ELF-1 (cell line): ENCODE measurements at regions not wholly inside any gene's neighbourhood (a gene's known extent, or its start where the extent isn't known, plus 50 kb on each side); places are given as distances from the start of the nearest gene placed in this dataset.
A peak's percentile ranks its signal among the peaks of the same experiment; 100 is the strongest.
"Not testable (repeated sequence)": the region's sequence is repeated elsewhere in the genome, so short reads cannot be mapped to it uniquely, and the experiment has no call there.

Experiments used
- DNase-seq: peaks from one replicate; pipeline ENCODE4 v3.0.0-alpha.2; 2016; ENCODE audit warnings: low read depth, low spot score

DNA sequence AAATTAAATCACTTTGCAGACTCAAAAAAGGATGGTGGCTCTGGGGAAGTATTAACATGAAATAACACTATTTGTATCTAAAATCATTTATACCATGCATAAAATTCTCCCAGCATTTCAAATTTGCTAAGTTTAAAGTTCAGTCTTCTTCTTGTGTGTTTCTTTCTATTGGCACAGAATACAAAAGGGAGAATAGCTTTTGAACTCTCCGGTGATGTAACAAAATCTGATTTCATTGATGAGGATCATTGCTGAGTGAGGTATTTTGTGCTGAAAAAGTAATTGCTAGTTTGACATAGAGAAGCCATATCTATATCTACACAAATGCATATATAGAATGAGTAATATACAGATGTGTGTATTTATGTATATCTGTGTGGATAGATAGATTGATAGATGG is 174.8 kb downstream of the LACC1 start:
- DNase-seq: no peak

DNA sequence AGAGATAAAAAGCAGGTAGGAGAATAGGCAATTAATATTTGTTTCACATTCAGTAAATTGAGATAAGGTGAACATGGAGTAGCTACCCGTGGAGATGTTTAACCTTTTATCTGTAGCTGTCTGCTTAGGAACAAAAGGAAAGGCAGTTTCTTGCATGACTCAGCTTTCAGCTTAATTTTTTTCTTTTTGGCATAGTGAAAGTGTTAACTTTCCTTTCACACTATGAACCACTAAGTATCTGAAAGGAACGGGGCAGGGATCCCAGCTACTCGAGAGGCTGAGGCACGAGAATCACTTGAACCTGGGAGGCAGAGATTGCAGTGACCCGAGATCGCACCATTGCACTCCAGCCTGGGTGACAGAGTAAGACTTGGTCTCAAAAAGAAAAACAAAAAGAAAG is 176.0 kb downstream of the LACC1 start:
- not testable (repeated sequence) for DNase-seq

- no peak for DNase-seq
These were observed 178.4 kb downstream of the LACC1 start for GRCh38 chr13:44058067-44058466.

- peak; percentile 15 for DNase-seq
These were observed 179.0 kb downstream of the LACC1 start for GRCh38 chr13:44058624-44059215.

DNA sequence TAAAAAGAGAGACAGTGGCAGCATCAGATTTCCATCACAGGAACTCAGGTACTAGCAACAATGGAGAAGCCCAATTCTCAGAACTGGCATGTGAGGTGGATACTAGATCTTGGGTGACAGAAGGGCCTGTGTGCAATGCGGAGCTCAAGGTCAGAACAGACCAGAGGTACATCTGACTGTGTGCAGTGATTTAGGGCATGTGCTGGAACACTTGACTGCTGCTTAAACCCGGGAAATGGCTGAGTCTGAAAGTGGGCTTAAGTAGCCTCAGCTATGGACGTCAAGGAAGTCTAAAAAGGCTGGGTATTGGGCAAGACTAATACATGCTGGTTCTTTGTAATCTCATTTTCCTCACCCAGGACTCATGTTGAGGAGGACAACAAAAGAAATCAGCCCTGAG is 182.2 kb downstream of the LACC1 start:
- no peak for DNase-seq

- no peak for DNase-seq
These were observed 183.8 kb downstream of the LACC1 start for GRCh38 chr13:44063467-44063866.

DNA sequence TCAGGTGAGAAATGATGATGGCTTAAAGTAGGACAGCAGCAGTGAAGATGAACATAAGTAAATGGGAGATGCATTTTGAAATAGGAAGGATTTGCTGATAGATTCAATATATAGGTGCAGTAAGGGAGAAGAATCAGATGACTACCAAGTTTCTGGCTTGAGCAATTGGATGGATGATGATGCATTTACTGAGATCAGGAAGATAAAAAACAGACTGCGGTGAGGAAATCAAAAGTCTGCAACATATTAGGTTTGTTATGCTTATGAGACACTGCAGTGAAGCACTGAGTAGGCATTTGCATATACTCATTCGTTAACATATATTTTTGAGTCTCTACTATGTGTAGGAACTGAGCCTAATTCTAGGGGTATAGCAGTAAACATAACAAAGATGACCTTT is 184.2 kb downstream of the LACC1 start:
- no peak for DNase-seq

- DNase-seq: no peak
These were observed 184.7 kb downstream of the LACC1 start for GRCh38 chr13:44064357-44064756.

- no peak for DNase-seq
These were observed 188.5 kb downstream of the LACC1 start for GRCh38 chr13:44068169-44068568.

DNA sequence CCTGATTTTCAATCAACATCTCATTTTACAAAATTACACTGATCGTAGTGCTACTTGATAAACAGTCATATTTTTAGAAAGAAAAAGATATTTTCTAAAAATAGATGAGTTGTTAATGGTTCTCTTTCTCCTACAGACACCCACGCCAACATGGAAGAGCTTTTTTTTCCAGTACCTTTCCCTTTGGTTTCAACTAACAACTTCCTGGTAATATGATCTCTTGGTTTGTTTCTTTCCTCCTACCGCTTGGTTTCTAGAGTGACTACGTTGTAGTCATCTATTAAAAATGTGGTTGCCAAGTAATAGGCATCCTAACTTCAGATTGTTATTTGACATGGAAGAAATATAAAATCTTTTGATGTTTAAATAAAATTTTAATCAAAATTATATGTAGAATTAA is 189.0 kb downstream of the LACC1 start:
- DNase-seq: no peak

GRCh38 chr13:44072536-44072935 is 192.8 kb downstream of the LACC1 start:
- no peak for DNase-seq

DNA sequence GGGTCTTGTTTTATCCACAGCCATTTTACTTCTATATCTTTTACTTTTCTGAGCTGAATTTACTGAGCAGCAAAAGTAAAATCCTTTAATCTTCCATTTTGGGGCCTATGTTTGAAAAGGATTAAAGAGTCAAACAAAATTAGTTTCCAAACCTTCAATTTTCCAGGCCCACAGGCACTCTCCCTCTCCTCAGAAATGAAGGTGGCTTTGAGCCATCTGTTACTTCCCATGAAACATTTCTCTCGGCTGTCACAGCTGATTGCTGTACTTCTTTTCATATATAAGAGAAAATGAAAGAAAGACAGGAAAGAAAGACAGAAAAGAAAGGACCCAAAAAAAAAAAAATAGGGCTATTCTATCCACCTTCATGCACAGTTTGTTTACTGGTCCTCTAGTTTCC is 194.9 kb downstream of the LACC1 start:
- DNase-seq: no peak

DNA sequence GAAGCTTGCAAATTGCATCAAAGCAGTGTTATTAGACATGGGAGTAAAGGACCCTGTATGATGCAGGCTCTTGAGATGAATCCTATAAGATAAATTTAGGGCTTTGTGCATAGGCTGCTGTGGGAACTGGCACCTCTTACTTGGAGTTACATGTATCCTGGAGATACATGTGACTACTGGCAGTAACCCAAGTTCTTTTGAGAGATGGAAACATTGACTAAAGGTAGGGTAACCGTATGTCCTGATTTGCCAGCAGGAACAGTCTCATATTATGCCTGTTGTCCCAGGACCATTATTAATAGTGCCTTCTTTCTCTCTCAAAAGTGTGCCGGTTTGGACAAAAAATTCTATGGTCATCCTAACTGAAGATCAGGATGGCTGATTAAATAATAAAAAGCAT is 195.4 kb downstream of the LACC1 start:
- DNase-seq: no peak

GRCh38 chr13:44078806-44079376 is 199.2 kb downstream of the LACC1 start:
- peak; percentile 29 for DNase-seq

GRCh38 chr13:44079413-44080205 is 199.9 kb downstream of the LACC1 start:
- DNase-seq: peak; percentile 45

GRCh38 chr13:44084146-44084545 is 204.4 kb downstream of the LACC1 start:
- DNase-seq: no peak

- no peak for DNase-seq
These were observed 206.7 kb downstream of the LACC1 start for GRCh38 chr13:44086389-44086788.

GRCh38 chr13:44088411-44088810 is 208.7 kb downstream of the LACC1 start:
- DNase-seq: no peak

DNA sequence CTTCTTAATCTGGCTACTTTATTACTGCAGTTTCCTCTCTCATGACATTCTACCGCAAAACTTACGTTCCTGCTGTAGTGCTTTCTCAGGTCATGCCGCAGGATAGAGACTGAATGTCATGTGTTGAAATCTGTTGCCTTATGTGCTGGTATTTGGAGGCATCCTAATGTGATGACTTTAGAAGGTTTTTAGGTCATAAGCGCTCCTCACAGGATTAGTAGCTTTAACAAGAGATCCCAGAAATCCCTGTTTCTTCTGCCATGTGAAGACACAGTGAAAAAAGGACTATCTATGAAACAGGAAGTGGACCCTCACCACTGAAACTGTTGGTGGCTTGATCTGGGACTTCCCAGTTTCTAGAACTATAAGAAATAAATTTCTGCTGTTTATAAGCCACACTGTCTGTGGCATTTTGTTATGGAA is 209.3 kb downstream of the LACC1 start:
- DNase-seq: no peak

DNA sequence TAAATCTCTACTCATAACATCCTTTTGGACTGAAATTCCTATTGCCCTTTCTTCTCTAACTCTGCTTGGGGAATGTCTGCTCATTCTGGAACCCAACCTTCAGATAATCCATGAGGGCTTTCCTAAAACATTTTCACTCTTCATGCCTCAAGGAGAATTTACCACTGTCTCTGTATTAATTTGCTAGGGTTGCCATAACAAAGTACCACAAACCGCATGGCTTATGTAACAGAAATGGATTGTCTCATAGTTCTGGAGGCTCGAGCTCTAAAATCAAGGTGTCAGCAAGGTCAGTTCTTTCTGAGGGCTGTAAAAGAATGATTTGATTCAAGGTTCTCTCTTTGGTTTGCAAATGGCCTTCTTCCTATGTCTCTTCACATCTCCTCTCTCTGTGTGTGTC is 209.7 kb downstream of the LACC1 start:
- no peak for DNase-seq

DNA sequence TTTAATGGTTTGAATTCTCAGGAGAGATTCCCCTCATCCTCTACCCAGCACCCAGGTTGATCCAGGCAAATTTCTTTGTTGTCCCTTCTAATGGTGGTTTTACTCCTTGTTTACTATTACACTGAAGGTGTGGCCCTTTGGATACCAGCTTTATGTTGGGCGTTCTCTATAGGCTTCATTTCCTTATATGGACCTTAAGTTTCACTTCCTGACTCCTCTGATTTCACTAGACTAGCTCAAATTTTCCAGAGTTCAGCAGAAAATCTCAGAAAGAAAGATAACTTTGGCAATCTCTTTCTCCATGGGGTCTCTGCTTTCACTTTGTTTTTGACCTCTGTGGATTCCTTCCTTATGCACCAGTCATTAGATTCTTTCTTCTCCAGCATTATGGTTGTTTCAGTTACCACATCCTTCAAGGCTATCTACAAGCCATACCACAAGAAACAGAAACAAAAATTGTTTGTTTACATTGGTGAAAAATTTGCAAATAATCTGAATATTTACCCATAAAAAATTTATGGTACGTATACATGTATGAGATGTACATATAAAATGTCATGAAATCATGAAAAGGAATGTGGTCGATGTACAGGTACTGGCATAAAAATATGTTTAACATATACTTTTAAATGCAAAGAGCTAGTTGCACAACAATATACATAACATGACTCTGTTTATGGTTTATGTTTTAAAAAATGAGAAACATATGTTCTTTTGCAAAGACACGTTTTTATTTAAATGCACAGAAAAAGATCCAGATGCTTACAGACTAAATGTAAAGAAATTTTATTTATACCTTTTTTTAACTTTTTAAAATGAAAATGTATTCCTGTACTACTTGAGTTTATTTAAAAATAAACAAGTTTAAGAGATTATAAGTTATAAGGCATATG is 212.6 kb downstream of the LACC1 start:
- DNase-seq: no peak
